ENCODE measurements at regions not wholly inside any gene's neighbourhood (a gene's known extent, or its start where the extent isn't known, plus 50 kb on each side); places are given as distances from the start of the nearest gene placed in this dataset.

- TF ChIP-seq CTCF (IDR thresholded peaks at IDR 0.05) (no peak), EZH2 (IDR thresholded peaks at IDR 0.05; ENCODE audit: borderline replicate concordance, insufficient read depth, low read depth, low read length, poor library complexity, severe bottlenecking) (no peak)
Observed at GRCh38 chr3:96266395-96267190, 547.8 kb upstream of the EPHA6 start.

Measured in B cell (primary cell).